GM19372 (cell line): ENCODE measurements at regions not wholly inside any gene's neighbourhood (a gene's known extent, or its start where the extent isn't known, plus 50 kb on each side); places are given as distances from the start of the nearest gene placed in this dataset.
"Not testable (repeated sequence)": the region's sequence is repeated elsewhere in the genome, so short reads cannot be mapped to it uniquely, and the experiment has no call there.

Source experiments
- ATAC-seq: cut with Tn5 transposase; IDR thresholded peaks from one replicate; pipeline ENCODE4 v1.9.1; 2021; ENCODE audit warnings: mild to moderate bottlenecking, low read depth, moderate library complexity; ENCODE audit not compliant: unreplicated experiment

DNA sequence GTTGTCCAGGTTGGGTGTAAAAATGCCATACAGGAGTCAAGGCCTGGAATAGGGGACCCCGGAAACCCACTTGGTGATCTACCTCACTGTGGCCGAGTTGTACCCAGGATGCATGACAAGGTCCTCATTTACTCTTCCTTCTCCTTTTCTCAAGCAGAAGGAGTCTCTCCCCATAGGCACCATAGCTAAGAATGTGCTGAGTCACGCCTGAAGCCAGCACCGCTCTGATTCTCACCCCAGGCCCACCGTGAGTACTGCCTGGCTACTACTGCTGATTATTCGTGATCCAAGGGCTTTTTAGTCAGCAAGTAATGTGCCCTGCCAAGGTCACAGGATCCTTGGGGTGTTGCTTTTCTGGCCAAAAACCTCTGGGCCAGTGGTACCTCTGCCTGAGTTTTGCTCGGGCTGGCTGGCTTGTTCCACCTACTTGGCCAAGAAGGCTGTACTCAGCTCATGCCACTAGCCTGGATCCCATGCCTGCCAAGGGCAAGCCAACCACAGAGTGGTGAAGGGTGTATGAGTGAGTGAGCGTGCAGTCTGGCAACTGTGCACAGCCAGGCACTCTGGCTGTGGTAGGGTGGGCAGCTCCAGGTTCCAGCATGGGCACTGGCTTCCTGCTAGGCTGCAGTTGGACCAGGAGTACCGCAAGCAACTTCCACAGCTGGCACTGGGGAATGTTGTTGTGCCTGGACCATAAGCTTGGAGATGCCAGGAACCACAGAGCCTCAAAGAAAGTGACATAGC is 650.1 kb upstream of the VRK2 start:
- no peak for ATAC-seq

DNA sequence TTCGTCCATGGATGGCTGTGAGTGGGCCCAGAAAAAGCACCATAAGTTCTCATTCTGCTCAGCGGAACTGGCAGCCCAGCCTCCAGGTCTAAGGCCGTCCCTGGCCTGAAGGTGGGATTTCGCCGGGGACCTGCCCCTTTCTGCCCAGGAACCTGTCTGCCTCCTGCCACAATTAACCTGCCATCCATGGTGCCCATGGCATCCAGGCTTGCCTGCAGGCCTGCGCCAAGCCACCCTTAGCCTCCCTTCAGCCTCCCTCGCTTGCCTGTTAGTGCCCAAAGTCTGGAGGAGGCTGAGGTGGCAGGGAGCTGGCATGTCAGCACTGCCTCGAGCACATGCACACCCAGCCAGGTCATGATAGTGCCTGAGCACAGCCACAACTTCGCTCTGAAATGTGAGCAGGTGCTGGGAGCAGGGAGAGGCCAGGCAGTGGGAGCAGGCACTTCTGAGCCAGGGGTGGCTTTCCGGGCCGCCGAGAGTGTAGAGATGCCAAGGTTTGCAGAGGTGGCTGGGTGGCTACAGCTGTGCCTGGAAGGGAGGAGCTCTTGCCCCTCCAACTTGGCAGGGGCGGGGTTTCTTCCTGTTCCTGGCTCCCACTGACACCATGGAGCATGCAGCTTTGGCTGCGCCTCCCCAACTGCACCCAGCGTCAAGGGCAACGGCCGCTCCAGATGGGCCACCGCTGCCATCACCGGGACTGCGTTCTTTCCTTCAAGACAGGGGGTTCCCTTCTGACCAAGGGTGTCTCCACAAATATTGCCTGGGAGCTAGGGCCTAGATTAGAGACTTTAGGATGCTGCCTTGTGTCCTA is 648.9 kb upstream of the VRK2 start:
- no peak for ATAC-seq

DNA sequence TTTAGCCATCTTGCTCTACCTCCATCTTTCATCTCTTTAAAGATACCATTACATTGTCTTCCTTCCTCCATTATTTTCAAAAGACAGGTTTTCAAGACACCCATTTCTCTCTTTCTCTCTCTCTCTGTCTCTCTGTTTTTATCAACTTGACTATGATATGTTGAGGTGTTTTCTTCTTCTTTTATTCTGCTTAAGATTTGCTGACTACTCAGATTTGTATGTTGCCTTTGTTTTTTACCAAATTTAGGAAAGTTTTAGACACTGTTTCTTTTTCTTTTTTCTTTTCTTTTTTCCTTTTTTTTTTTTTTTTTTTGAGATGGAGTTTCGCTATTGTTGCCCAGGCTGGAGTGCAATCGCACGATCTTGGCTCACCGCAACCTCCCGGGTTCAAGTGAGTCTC is 647.5 kb upstream of the VRK2 start:
- ATAC-seq: no peak

GRCh38 chr2:57402096-57402495 is 644.5 kb upstream of the VRK2 start:
- ATAC-seq: no peak

GRCh38 chr2:57402755-57403154 is 643.9 kb upstream of the VRK2 start:
- ATAC-seq: no peak

DNA sequence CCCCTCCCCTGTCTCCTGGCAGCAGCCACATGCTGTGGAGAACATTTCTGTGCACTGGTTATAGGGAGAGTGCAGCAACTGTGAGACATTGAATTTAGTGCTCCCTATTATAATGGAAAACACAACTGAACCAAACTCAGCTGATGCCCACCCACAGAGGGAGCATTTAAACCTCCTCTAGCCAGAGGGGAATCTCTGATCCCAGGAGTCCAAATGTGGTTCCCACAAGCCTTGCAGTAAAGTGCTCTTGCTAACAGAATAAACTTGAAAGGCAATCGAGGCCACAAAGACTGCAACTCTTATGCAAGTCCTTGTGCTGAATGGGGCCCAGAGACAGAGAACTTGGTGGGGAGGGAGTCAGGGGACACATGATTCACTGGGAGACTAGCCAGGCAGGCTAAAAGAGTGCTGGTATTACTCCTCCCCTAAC is 638.8 kb upstream of the VRK2 start:
- ATAC-seq: no peak

DNA sequence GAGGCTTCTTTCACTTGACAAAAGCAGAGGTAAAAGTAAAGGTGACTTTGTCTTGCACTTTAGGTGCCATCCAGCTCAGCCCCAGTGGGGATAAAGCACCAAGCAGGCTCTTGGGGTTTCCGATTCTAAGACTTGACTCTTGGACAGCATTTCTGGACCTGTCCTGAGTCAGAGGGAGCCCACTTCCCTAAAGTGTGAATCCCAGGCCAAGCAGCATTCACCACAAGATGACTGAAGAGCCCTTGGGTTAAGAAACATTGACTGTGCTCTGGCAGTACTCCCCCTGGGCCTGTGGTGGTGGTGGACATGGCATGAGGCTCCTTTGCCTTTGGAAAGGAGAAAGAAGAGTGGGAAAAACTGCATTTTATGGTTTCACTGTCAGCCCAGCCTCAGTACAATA is 638.0 kb upstream of the VRK2 start:
- ATAC-seq: no peak

- ATAC-seq: no peak
Measured at GRCh38 chr2:57417007-57417406, 629.6 kb upstream of the VRK2 start.

GRCh38 chr2:57418859-57419346 is 627.7 kb upstream of the VRK2 start:
- not testable (repeated sequence) for ATAC-seq

DNA sequence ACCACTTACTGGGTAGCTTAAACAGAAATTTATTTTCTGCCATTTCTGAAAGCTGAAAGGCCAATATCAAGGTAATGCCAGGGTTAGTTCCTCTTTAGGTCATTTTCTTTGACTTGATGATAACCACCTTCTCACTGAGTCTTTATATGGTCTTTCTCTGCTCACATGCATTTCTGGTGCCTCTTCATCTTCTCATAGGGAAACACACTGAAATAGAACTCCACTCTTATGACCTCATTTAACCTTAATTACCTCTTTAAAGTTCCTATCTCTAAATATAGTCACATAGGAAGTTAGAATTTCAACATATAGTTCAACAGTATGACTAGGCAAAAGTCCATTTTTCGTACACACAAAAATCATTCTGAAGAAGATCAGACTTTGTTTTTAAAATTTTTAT is 616.8 kb upstream of the VRK2 start:
- no peak for ATAC-seq

GRCh38 chr2:57432528-57432927 is 614.1 kb upstream of the VRK2 start:
- ATAC-seq: no peak

DNA sequence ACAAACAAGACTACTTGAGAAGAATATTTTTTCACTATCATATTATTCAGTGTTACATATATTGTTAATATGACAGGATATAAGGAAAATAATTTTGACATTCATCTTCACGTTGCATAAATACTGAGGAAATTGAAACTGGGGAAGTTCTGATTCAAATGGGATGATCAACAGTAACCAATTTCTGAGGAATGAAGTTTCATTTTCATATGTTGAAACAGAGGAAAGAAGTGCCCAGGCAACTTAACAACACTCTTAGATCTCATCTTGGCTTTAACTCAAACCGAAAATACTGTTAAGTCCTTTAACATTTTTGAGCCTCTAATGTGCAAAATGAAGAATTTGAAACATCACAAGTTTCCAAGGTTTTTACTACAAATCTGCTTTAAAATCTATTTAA is 612.2 kb upstream of the VRK2 start:
- no peak for ATAC-seq

DNA sequence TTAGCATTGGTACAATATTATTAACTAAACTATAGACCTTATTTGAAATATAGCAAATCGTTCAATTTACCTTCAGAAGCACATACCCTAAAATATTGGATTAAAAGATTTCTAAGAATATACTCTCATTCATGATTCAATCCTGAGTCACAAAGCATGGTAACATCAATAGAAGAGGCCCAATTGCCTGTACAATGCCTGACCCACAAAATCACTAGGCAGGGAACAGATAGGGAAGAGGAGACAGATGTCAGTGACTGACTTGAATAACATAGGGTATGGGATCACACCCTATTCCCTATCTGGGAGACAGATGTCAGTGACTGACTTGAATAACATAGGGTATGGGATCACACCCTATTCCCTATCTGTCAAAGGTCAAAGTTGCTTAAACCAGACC is 611.6 kb upstream of the VRK2 start:
- no peak for ATAC-seq

GRCh38 chr2:57437077-57437476 is 609.5 kb upstream of the VRK2 start:
- no peak for ATAC-seq

- no peak for ATAC-seq
Measured at GRCh38 chr2:57440437-57440836, 606.2 kb upstream of the VRK2 start.

DNA sequence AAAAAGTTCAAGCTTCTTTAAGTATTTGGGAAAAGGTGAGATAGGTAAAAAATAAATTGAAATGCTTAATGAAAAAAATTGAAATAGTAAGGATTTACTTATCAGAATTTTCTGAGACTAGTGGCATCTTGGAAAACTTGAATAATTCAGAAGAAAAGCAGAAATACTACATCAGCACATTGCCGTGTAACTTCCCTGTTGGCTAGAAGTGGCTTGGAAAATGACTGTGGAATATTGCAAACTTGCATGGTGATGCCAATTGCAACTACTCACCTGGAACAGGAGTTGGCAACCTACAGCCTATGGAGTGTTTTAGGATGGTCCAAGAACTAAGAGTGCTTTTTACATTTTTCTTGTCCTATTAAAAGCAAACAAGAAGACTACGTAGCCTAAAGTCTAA is 603.5 kb upstream of the VRK2 start:
- no peak for ATAC-seq

DNA sequence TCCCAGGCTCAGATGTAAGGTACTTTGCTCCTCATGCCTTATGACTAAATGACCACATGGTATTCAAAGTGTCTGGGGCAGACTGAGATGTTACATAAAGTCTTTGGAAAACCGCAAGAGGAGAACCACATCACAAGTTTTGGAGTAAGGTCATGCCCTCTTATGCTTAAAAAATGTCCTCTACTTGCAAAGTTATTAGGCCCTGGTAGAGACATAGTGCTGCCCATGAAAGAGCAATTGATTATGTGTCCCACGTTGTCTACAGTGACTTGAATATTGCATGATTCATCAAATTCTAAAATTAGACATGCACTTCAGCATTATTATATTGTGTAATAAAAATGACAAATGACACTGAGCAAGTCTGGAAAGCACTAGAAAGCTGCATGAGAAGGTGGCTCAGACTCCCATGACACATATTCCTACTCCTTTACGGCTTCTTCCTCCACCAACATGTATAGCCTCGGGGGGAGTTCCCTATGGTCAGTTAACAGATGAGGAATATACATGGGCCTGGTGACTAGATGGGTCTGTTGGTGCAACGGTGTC is 602.6 kb upstream of the VRK2 start:
- no peak for ATAC-seq

DNA sequence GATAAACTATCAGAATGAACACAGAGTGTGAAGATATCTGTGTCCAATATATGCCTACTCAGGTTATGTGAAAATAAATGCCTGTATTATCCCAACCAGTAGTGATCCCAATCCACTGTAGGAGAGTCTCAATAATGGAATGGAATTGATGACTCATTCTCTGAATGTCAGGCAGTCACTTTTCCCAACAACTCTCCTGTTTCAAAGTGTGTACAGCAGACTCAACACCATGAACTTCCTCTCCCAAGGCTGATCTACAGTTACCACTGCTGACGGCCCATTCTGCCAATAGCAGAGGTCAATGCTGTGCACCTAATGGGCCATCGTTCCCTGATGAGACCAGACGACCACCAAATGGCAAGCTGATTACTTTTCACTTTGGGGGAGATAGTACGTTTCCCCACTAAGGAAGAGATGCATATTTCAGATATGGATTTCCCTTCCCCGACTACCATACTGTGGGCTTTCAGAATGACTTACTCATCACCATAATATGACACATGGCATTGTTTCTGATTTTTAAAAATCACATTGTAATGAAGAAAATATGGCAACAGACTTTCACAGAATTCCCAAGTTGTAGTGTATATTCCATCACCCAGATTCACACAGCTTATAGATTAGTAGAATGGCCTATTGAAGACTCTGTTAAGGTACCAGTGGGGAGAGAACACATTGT is 601.7 kb upstream of the VRK2 start:
- no peak for ATAC-seq

- ATAC-seq: no peak
Measured at GRCh38 chr2:57448816-57449215, 597.8 kb upstream of the VRK2 start.

DNA sequence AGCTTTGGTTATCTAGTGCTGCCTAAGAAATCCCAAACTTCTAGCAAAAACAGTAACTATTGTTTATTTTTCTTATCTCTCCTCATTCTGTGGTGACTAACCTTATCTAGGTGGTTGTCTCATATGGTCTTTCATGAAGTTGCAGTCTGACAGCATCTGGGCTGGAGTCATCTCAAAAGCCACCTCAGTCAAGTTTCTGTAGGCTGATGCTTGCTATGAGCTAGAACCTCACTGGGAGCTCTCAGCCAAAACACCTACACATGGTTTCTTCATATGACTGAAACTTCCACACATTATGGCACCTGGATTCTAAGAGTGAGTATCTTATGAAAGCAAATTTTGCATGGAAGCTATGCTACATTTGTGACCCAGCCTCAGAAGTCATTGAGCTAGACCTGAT is 596.4 kb upstream of the VRK2 start:
- ATAC-seq: peak; percentile 65

- no peak for ATAC-seq
Measured at GRCh38 chr2:57452634-57453033, 594.0 kb upstream of the VRK2 start.
